GM18909 (cell line): ENCODE measurements at regions not wholly inside any gene's neighbourhood (a gene's known extent, or its start where the extent isn't known, plus 50 kb on each side); places are given as distances from the start of the nearest gene placed in this dataset.

Experiments used
- ATAC-seq: cut with Tn5 transposase; IDR thresholded peaks from one replicate; pipeline ENCODE4 v1.9.1; 2021; ENCODE audit warnings: mild to moderate bottlenecking; ENCODE audit not compliant: unreplicated experiment, poor library complexity

DNA sequence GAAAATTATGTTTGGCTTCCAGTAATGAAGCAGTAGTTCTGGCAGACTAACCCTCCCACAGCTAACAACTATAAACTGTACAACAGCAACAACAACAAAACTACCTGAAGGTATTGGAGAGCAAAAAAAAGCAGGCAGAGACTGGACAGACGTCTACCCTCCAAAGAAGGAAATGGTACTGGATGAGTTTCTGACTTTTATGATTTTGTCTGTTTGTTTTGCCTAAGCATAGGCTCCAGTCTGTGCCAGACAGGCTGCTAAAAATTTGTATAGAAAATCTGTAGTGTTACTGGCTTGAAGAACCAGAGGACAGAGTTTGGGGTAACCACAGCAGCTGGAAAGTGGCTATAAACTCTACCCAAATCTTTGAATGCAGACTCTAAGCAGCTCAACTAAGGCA lies 131.3 kb downstream of the SLC25A47 start:
- ATAC-seq, result no peak

GRCh38 chr14:100463937-100464336 lies 123.3 kb downstream of the BEGAIN start:
- no peak for ATAC-seq

- no peak for ATAC-seq
Observed at GRCh38 chr14:100466111-100466856, 120.9 kb downstream of the BEGAIN start.

- no peak for ATAC-seq
Observed at GRCh38 chr14:100467046-100467750, 120.0 kb downstream of the BEGAIN start.

GRCh38 chr14:100467939-100468338 lies 119.3 kb downstream of the BEGAIN start:
- ATAC-seq, result no peak

DNA sequence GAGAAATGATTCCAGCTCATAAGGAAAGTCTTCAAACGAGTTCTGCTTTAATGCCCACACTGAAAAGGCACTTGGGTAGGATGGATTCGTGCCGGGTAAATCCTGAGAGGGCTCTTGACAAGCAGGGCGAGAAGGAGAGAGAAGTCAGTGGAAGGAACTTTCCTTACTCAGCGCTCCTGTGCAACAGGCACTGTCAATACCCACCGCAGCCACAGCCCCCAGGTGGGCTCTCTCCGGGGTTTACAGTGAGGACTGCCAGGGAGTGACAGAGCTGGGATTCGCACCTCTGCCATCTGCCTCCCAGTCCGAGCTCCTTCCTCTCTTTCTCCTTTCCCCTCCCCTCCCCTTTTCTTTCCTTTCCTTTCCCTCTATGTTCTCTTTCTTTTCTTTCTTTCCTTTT lies 118.7 kb downstream of the BEGAIN start:
- no peak for ATAC-seq

DNA sequence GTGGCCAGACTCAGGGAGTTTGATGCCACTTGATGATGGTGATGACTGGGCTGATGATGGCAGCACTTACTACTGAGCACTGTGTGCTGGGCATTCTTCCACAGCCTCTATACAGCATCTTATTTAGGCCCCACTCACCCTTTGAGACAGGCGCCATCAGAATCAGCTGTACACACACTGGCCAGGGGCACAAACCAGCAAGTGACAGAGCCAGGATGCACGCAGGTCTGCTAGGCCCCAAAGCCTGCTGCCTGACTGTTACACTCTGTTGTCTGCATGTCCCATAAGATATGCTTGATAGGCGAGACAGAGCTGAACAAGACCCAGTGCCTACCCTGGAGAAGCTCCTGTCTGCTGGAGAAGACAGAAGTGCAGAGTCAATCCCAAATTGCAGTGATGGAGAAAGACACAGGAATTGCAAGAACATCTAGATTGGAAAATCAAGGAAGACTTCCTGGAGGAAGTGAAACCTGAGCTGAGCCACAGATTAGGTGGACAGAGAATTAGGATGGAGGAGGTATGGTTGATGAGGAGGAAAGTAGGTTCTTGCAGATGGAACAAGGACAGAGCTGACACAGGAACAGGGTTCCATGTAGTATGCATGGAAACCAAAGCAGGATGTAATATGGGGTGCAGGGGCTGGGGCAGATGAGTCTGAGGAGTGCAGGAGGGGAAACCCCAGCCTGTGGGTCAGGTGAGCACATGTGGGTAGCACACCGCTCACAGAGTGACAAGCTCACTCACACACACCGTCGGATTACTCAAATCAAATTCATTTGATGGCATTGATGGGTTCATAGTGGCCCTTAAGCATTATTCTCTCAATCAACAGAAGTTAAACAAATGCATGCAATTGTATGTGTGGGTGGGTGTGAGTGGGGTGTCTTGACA lies 117.3 kb downstream of the BEGAIN start:
- ATAC-seq, result no peak

DNA sequence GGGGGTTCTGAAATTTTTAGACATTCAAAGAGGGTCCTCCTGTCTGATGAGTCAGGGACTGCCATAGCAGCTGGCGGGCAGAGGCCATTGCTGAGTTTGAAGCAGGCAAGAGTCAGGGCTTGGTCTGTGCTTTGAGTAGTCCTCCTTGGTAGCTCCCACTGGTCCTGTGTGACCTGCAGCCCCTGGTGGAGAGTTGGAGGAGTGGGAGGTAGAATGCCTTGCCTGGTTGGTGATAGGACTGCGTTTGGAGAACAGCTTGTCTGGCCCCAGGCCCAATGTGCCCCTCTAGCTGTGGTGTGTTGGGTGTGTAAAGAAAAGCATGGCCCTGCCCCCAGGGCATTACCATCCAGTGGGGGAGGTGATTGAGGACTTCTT lies 116.7 kb downstream of the BEGAIN start:
- ATAC-seq, result no peak

- ATAC-seq, result no peak
Observed at GRCh38 chr14:100471441-100472093, 115.7 kb downstream of the BEGAIN start.

- no peak for ATAC-seq
Observed at GRCh38 chr14:100472094-100472455, 115.1 kb downstream of the BEGAIN start.

GRCh38 chr14:100472491-100472890 lies 114.7 kb downstream of the BEGAIN start:
- ATAC-seq, result no peak

- no peak for ATAC-seq
Observed at GRCh38 chr14:100473249-100473648, 114.0 kb downstream of the BEGAIN start.

GRCh38 chr14:100474196-100474595 lies 113.0 kb downstream of the BEGAIN start:
- ATAC-seq, result no peak

GRCh38 chr14:100475268-100475667 lies 111.9 kb downstream of the BEGAIN start:
- ATAC-seq, result no peak

DNA sequence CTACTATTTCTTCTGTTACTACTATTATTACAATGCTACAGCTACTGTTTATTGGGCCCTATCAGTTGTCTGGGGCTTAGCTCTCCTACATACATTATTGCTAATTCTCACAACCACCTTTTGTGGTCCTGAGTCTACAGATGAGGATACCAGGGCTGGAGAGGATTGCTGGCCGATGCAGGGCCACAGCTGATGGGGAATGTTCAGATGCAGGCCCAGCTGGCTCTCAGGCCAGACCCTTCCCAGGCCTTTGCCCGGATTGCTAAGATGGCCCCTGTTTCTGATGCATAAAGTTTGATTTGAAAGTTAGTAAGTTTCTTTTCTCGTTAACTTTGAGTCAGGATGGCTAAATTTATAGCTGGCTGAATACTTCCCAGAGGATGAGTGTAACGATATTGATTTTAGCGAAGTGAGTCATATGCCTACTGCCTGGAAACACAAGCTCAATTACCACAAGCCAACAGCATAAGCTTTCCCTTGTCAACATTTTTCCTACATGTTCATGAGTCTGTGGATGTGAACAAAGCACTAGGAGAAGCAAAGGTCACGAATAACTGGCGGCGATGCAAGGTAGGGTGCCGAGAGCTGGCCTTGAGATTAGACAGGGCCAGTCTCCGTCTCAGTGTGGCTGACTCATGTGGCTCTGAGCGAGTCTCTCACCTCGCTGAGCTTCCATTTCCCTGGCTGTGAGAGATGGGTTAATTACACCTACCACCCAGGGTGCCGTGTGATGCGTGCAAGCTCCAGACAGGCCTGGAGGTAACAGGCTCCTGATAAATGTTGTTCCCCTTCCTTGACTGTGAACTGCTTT lies 111.0 kb downstream of the BEGAIN start:
- ATAC-seq, result no peak

GRCh38 chr14:100484531-100485267 lies 102.5 kb downstream of the BEGAIN start:
- ATAC-seq, result no peak

DNA sequence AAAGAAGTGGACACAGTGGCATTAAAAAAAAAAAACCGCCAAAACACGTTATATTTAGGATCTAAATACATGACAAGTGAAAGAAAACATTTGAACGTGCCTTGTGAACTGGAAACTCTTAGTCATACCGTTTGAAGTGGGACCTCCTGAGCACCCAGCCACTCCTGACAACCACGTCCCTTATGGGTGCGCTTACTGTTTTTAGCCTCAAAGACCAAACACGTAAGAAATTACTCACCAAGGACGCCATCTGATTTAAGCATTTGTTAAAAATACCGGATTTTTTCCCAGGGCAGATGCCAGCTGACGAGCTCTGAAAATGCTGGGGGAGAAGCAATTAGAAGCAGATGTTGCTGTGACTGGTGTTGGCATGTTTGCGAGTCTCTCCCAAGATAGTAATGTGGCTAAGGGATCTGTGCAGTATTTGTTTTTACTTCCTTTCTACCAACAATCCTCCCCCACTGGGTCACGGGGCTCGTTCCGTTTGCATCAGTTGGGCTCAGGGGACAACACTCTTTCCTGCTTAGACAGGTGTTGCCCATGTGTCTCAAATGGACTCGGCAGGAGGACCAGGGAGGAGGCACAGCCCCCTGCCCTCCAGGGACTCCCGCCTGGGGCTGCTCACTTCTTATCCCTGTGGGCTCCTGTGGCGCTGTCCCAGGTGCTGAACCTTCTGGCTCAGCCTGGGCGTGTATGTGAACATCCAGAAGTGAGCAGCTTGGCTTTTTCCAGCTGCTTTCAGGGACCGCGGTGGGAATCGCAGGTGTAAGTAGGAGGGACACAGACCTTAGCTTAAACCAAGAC lies 101.0 kb downstream of the BEGAIN start:
- ATAC-seq, result peak; percentile 57
